ENCODE measurements at regions not wholly inside any gene's neighbourhood (a gene's known extent, or its start where the extent isn't known, plus 50 kb on each side); places are given as distances from the start of the nearest gene placed in this dataset.

DNA sequence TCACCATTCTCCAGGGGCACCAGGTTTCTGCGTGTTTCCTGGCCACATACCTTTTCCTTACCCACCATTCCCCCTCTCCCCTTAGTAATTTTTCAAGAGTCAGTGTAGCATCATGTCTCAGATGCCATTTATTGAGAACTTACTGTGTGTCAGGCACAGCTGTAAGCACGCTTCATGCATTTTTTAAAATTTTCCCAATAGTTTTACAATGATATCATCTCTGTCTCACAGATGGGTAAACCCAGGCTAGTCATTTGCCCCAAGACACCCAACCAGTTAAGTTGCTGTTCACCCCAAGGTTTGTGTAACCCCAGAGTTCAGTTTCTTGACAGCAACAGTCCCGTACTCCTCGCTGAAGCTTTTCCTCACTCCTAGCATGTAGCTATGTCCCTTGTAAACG is 56.4 kb upstream of the IRX3 start:
- no peak overlapping the region for H3K27ac ChIP-seq (ENCODE audit: low read depth)
- no peaks in the 10 kb centered on the region for H3K4me1 ChIP-seq (ENCODE audit: insufficient read depth)
- no peaks in the 10 kb centered on the region for H3K36me3 ChIP-seq (ENCODE audit: insufficient read depth)
- no peak for DNase-seq (ENCODE audit: extremely low spot score)
- WGBS = 84% methylated on average over 5 of the region's 5 CpGs
- no peak overlapping the region for H3K4me3 ChIP-seq (ENCODE audit: low read depth, low read length)

DNA sequence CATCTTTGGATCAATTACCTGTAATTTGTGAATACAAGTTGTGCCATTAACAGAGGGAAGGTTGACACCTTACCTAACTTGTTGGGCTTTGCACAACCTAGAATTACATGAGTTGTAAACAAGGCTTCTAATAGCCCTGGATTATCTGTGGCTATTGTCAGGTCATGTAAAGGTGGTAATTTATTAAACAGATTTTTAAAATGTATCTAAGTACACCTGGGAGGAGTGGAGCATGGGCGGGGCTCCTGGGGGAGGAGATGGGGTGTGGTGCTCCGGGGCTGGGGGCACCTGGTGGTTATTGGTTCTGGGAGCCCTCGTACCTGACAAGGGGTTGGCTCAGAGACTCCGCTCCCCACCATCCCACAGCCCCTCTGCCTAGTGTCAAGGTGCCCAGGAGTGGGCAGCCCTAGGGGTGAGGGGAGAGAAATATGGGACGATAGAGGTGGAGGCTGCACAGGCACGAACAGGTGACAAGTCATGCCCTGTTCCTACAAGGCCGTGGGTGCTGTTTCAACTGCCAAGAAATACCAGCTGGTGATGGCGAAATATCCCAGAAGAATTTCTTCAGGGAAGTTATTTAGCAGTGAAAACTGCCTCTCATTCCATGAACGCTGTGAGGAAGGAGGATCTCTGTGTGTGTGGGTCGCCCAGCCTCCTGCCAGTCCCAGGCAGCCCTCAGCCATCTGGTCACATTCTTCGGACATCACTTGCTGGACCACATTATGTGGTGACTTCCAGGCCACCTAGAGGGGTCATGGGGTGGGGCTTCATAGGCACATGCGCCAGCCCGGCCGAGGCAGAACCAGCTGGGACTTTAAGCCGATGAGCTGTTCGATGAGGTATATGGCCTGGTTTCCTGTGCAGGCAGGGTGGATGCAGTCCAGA is 55.5 kb upstream of the IRX3 start:
- H3K4me3 ChIP-seq (ENCODE audit: low read depth, low read length) = no peak overlapping the region
- no peak for DNase-seq (ENCODE audit: extremely low spot score)
- no peaks in the 10 kb centered on the region for H3K4me1 ChIP-seq (ENCODE audit: insufficient read depth)
- WGBS = 68% methylated on average over 16 of the region's 16 CpGs
- no peak overlapping the region for H3K27ac ChIP-seq (ENCODE audit: low read depth)
- no peaks in the 10 kb centered on the region for H3K36me3 ChIP-seq (ENCODE audit: insufficient read depth)

DNA sequence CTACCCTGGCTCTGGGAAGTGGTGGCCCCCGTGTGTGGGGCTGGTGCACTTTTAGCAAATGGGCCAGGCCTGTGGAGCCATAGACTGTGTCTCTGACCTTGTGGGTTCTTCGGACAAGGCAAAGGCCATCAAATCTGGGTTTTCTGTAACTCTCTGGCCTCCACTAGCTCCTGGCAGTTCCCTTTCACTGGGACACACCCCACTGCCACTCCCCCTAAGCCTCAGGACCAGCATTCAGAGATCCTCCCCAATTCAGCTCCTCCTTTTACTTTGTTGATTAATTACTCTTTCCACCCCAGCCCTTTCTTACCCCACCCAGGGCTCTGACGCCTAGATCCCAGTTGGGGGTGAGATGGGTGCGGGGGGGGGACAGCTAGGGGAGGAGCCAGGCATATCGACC is 53.9 kb upstream of the IRX3 start:
- no peaks in the 10 kb centered on the region for H3K4me1 ChIP-seq (ENCODE audit: insufficient read depth)
- 46% methylated on average over 5 of the region's 5 CpGs for WGBS
- no peak overlapping the region for H3K4me3 ChIP-seq (ENCODE audit: low read depth, low read length)
- H3K36me3 ChIP-seq (ENCODE audit: insufficient read depth) = no peaks in the 10 kb centered on the region
- H3K27ac ChIP-seq (ENCODE audit: low read depth) = no peak overlapping the region
- DNase-seq (ENCODE audit: extremely low spot score) = no peak

DNA sequence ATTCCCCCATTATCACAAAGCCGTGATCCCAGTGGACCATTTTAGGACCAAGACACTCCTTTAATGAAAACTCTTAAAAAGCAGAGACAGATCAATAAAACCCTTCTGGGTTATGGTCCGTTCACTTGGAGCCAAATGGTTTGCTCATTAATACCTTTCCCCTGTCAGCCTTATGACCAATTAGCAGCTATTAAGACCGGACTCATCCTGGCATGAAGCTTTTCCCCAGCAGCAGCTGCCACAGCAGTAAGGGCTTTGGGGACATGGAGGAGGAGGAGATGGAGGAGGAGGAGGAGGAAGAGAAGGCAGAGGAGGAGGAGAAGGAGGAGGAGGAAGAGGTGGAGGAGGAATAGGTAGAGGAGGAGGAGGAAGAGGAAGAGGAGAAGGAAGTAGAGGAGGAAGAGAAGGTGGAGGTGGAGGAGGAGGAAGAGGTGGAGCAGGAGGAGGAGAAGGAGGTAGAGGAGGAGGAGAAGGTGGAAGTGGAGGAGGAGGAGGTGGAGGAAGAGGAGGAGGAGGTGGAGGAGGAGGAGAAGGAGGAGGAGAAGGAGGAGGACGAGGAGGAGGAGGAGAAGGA is 50.1 kb upstream of the IRX3 start:
- WGBS = 14% methylated on average over 4 of the region's 4 CpGs
- Histone ChIP-seq H3K27ac (ENCODE audit: low read depth) (no peak overlapping the region), H3K4me1 (ENCODE audit: insufficient read depth) (no peaks in the 10 kb centered on the region), H3K36me3 (ENCODE audit: insufficient read depth) (no peaks in the 10 kb centered on the region), H3K4me3 (ENCODE audit: low read depth, low read length) (no peak overlapping the region)
- no peak for DNase-seq (ENCODE audit: extremely low spot score)
